ENCODE measurements at regions not wholly inside any gene's neighbourhood (a gene's known extent, or its start where the extent isn't known, plus 50 kb on each side); places are given as distances from the start of the nearest gene placed in this dataset.
"Not testable (repeated sequence)": the region's sequence is repeated elsewhere in the genome, so short reads cannot be mapped to it uniquely, and the experiment has no call there.

DNA sequence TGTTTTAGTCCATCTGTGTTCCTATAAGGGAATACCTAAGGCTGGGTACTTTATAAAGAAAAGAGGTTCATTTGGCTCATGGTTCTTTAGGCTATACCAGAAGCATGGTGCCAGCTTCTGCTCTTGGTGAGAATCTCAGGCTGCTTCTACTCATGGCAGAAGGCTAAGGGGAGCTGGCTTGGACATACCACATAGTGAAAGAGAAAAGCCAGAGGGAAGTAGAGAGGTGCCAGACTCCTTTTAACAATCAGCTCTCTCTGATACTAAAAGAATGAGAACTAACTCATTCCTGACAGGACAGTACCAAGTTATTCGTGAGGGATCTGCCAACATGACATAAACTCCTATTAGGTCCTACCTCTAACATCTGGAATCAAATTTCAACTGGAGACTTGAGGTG lies 1250.2 kb upstream of the CNTN5 start:
- no peaks in the 10 kb centered on the region for H3K36me3 ChIP-seq
- no peaks in the 10 kb centered on the region for H3K27me3 ChIP-seq
- no peaks in the 10 kb centered on the region for H3K4me1 ChIP-seq
- no peak for DNase-seq
- TF ChIP-seq, protein P1, sequence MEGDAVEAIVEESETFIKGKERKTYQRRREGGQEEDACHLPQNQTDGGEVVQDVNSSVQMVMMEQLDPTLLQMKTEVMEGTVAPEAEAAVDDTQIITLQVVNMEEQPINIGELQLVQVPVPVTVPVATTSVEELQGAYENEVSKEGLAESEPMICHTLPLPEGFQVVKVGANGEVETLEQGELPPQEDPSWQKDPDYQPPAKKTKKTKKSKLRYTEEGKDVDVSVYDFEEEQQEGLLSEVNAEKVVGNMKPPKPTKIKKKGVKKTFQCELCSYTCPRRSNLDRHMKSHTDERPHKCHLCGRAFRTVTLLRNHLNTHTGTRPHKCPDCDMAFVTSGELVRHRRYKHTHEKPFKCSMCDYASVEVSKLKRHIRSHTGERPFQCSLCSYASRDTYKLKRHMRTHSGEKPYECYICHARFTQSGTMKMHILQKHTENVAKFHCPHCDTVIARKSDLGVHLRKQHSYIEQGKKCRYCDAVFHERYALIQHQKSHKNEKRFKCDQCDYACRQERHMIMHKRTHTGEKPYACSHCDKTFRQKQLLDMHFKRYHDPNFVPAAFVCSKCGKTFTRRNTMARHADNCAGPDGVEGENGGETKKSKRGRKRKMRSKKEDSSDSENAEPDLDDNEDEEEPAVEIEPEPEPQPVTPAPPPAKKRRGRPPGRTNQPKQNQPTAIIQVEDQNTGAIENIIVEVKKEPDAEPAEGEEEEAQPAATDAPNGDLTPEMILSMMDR (IDR thresholded peaks at IDR 0.05) = no peak
- H3K27ac ChIP-seq = no peak overlapping the region
- H3K9me3 ChIP-seq = no peaks in the 10 kb centered on the region
- ATAC-seq = no peak
- no peak overlapping the region for H3K4me3 ChIP-seq
- intact Hi-C loops (cut with DNase I) = no loop called here

DNA sequence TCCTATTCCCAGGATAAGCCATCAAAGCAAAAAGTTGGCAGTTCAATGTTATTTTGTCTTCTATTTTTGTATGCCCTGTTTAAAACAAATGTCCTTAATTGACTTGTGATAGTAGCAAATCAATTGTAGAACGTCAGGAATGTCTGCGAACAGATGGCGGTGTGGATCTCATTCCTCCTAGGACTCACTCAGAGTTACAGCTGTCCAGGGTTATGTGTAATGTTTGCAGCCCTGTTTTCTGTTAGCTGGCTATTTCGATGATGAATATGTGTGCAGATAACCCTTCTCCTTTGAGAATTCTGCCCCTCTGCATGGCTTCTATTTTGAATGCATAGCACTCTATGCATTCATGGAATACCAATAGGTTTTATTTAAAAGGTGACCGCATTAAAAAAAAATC lies 1248.0 kb upstream of the CNTN5 start:
- no peak overlapping the region for H3K4me3 ChIP-seq

DNA sequence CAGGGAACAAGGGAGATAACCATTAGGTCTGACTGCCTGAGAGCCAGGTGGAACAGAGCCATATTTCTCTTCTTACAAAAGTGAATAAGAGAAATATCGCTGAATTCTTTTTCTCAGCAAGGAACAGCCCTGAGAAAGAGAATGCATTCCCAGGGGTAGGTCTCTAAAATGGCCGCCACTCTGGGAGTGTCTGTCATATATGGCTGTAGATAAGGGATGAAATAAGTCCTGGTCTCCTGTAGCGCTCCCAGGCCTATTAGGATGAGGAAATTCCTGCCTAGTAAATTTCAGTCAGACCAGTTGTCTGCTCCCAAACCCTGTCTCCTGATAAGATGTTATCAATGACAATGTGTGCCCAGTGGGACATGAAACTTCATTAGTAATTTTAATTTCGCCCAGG lies 1236.4 kb upstream of the CNTN5 start:
- ATAC-seq; H3K27me3 ChIP-seq; H3K9me3 ChIP-seq; DNase-seq; H3K27ac ChIP-seq; intact Hi-C loops (cut with DNase I); H3K36me3 ChIP-seq; H3K4me1 ChIP-seq; H3K4me3 ChIP-seq: not testable (repeated sequence)

More for the DNA sequence above, 1248.0 kb upstream of the CNTN5 start:
- Histone ChIP-seq H3K9me3 (no peaks in the 10 kb centered on the region), H3K27me3 (no peaks in the 10 kb centered on the region), H3K36me3 (no peaks in the 10 kb centered on the region), H3K4me1 (no peaks in the 10 kb centered on the region), H3K27ac (no peak overlapping the region)
- no peak for ATAC-seq
- intact Hi-C loops (cut with DNase I) = no loop called here
- TF ChIP-seq, protein P1 (IDR thresholded peaks at IDR 0.05) = no peak
- no peak for DNase-seq

DNA sequence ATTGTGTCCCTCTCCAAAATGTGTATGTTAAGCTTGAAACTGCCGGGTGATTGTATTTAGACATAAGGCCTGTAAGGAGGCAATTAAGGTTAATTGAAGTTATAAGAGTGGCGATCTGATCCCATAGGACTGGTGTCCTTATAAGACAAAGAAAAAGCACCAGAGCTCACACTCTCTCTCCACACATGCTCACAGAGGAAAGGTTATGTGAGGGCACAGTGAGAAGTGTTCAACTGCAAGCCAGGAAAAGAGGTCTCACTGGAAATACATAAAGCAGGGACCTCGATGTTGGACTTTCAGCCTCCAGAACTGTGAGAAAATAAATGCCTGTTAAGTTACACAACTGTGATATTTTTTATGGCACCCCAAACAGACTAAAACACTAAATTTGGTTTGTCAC lies 1233.8 kb upstream of the CNTN5 start:
- DNase-seq = no peak
- no peak overlapping the region for H3K27ac ChIP-seq
- no peaks in the 10 kb centered on the region for H3K36me3 ChIP-seq
- H3K27me3 ChIP-seq = no peaks in the 10 kb centered on the region
- TF ChIP-seq, protein P1 (IDR thresholded peaks at IDR 0.05) = no peak
- intact Hi-C loops (cut with DNase I) = no loop called here
- ATAC-seq = no peak
- H3K4me1 ChIP-seq = no peaks in the 10 kb centered on the region
- H3K9me3 ChIP-seq = no peaks in the 10 kb centered on the region
- H3K4me3 ChIP-seq = no peak overlapping the region

DNA sequence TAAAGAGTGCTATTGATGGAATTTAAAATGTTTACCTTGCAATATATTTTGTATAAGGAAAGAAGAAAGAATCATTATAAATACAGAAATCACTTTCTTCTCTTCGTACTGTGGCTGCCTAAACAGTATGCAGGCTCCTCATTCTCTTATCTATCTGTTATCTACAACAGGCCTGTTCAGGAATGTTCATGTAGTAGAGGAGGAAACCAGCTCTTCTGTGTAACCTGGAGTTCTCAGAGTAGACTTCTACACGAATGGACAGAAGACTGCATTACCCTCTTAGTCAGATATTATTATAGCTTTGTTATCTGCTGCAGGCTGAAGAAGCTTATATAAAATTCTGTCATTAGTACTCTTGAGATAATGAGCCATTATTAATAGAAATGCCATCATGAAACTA lies 1225.9 kb upstream of the CNTN5 start:
- Histone ChIP-seq H3K27ac (no peak overlapping the region), H3K9me3 (no peaks in the 10 kb centered on the region), H3K4me1 (no peaks in the 10 kb centered on the region), H3K27me3 (no peaks in the 10 kb centered on the region), H3K36me3 (no peaks in the 10 kb centered on the region), H3K4me3 (no peak overlapping the region)
- intact Hi-C loops (cut with DNase I) = no loop called here
- TF ChIP-seq, protein P1 (IDR thresholded peaks at IDR 0.05) = no peak
- DNase-seq (no peak), ATAC-seq (no peak)

DNA sequence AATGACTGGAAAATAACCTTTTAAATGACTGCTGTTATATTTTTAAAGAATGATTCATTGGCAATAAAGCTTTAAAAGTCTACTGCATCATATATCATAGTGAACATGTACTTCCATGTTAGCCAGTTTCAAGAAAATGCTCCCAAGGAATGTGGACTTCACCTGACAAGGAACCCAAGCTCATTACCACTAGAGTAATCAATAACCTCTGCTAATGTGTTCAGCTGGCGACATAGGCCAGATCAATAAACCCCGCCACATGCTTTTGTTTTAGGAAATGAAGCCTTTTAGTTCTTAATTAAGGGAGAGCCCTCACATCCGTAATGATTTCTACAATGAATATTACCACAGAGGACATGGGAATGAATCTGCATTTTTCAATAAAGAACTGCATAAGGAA lies 1219.9 kb upstream of the CNTN5 start:
- Histone ChIP-seq H3K9me3 (no peaks in the 10 kb centered on the region), H3K27me3 (no peaks in the 10 kb centered on the region), H3K36me3 (no peaks in the 10 kb centered on the region), H3K4me3 (no peak overlapping the region), H3K27ac (no peak overlapping the region), H3K4me1 (no peaks in the 10 kb centered on the region)
- TF ChIP-seq, protein P1 (IDR thresholded peaks at IDR 0.05) = no peak
- ATAC-seq (no peak), DNase-seq (no peak)
- intact Hi-C loops (cut with DNase I) = no loop called here

Data from upper lobe of right lung (tissue), 1 donor.